CD14-positive monocyte (primary cell): ENCODE measurements at regions not wholly inside any gene's neighbourhood (a gene's known extent, or its start where the extent isn't known, plus 50 kb on each side); places are given as distances from the start of the nearest gene placed in this dataset.

Source experiments
- DNase-seq, 3 donors: peaks; one replicate each; pipeline ENCODE4 v3.0.0-alpha.2; 2011 to 2022
- H2AFZ ChIP-seq: 2 replicates; pipeline ENCODE4 v1.6.0; 2012; ENCODE audit warnings: mild to moderate bottlenecking, low read depth, low read length, inconsistent platforms; ENCODE audit not compliant: insufficient read depth, poor library complexity, severe bottlenecking
- H3K27ac ChIP-seq, 2 donors: 1 replicate in 1 of 2; 2 replicates in 1 of 2; pipeline ENCODE4 v1.5.1; 2012 to 2013; ENCODE audit warnings: low read length in 2 of 2, control low read depth in 1 of 2, inconsistent platforms in 1 of 2, low read depth in 1 of 2, mild to moderate bottlenecking in 1 of 2
- H3K27me3 ChIP-seq, 2 donors: one replicate each; pipeline versions ENCODE4 v1.6.0 to v1.6.1; 2011 to 2013; ENCODE audit warnings: low read length in 2 of 2; ENCODE audit not compliant: control insufficient read depth in 2 of 2, insufficient read depth in 2 of 2
- H3K36me3 ChIP-seq, 2 donors: replicated peaks in 1 of 2; 1 replicate in 1 of 2; 2 replicates in 1 of 2; pipeline versions ENCODE4 v1.5.1 to v1.6.1; 2012 to 2013; ENCODE audit warnings: low read length in 2 of 2, control low read depth in 1 of 2, inconsistent platforms in 1 of 2, mild to moderate bottlenecking in 1 of 2; ENCODE audit not compliant: insufficient read depth in 2 of 2, control insufficient read depth in 1 of 2
- H3K4me1 ChIP-seq, 2 donors: 1 replicate in 1 of 2; 2 replicates in 1 of 2; pipeline versions ENCODE4 v1.5.1 to v1.6.1; 2012 to 2013; ENCODE audit warnings: low read length in 2 of 2, control low read depth in 1 of 2, inconsistent platforms in 1 of 2, mild to moderate bottlenecking in 1 of 2, moderate library complexity in 1 of 2; ENCODE audit not compliant: insufficient read depth in 2 of 2, control insufficient read depth in 1 of 2
- H3K4me2 ChIP-seq: replicated peaks from 2 replicates; pipeline ENCODE3; 2012; ENCODE audit warnings: low read length, moderate library complexity, mild to moderate bottlenecking; ENCODE audit not compliant: poor library complexity, severe bottlenecking; ENCODE audit errors: extremely low read depth
- H3K4me3 ChIP-seq, 3 experiments: fragments of 200-600 bp in 1 of 3; sonication (generic) in 1 of 3; replicated peaks in 1 of 3; 1 replicate in 2 of 3; 2 replicates in 1 of 3; pipeline ENCODE4 v1.5.1; 2011 to 2013; ENCODE audit warnings: low read length in 3 of 3, mild to moderate bottlenecking in 3 of 3, control low read depth in 2 of 3, low read depth in 2 of 3, inconsistent platforms in 1 of 3, moderate library complexity in 1 of 3
- H3K79me2 ChIP-seq: 2 replicates; pipeline ENCODE4 v1.6.0; 2012; ENCODE audit warnings: mild to moderate bottlenecking, control low read depth, inconsistent platforms, low read length, moderate library complexity; ENCODE audit not compliant: insufficient read depth
- H3K9ac ChIP-seq: 2 replicates; pipeline ENCODE4 v1.6.0; 2017; ENCODE audit warnings: low read length, mild to moderate bottlenecking; ENCODE audit not compliant: insufficient read depth, poor library complexity, severe bottlenecking
- H3K9me3 ChIP-seq, 2 donors: replicated peaks in 1 of 2; 1 replicate in 1 of 2; 2 replicates in 1 of 2; pipeline versions ENCODE4 v1.5.1 to v1.6.1; 2012 to 2013; ENCODE audit warnings: low read length in 2 of 2, control low read depth in 1 of 2; ENCODE audit not compliant: control insufficient read depth in 1 of 2, insufficient read depth in 1 of 2
- H4K20me1 ChIP-seq: 2 replicates; pipeline ENCODE4 v1.6.0; 2012; ENCODE audit warnings: mild to moderate bottlenecking, low read length, control low read depth, moderate library complexity; ENCODE audit not compliant: insufficient read depth
- H3K27ac Mint-ChIP-seq, 7 donors: one replicate each; pipeline ENCODE4 v1.8.0; 2020; ENCODE audit warnings: mild to moderate bottlenecking in 7 of 7, mixed read lengths in 7 of 7, moderate library complexity in 6 of 7, inconsistent platforms in 2 of 7
- H3K27me3 Mint-ChIP-seq, 3 donors: one replicate each; pipeline ENCODE4 v1.8.0; 2021 to 2022; ENCODE audit warnings: low read depth in 3 of 3, mild to moderate bottlenecking in 3 of 3, mixed read lengths in 3 of 3, moderate library complexity in 3 of 3, inconsistent platforms in 1 of 3
- H3K36me3 Mint-ChIP-seq, 2 donors: one replicate each; pipeline ENCODE4 v1.8.0; 2020; ENCODE audit warnings: mixed read lengths in 2 of 2, inconsistent platforms in 1 of 2, mild to moderate bottlenecking in 1 of 2
- H3K4me1 Mint-ChIP-seq: one replicate; pipeline ENCODE4 v1.8.0; 2020; ENCODE audit warnings: mild to moderate bottlenecking, mixed read lengths
- H3K4me3 Mint-ChIP-seq, 2 donors: one replicate each; pipeline ENCODE4 v1.8.0; 2020; ENCODE audit warnings: mild to moderate bottlenecking in 2 of 2, mixed read lengths in 2 of 2, moderate library complexity in 1 of 2
- H3K9me3 Mint-ChIP-seq, 7 donors: one replicate each; pipeline ENCODE4 v1.8.0; 2020 to 2022; ENCODE audit warnings: mixed read lengths in 7 of 7, mild to moderate bottlenecking in 6 of 7, moderate library complexity in 6 of 7, inconsistent platforms in 2 of 7
- WGBS: methylation state at CpG from one replicate; pipeline ENCODE4 v1.1.5; 2013; ENCODE audit warnings: missing lambda C conversion rate; ENCODE audit not compliant: insufficient coverage; 5-methylcytosine and 5-hydroxymethylcytosine counted together
- intact Hi-C, 2 donors: fragments of 100-400 bp; cut with micrococcal nuclease; formaldehyde crosslinking; loops; one replicate each; pipeline versions ENCODE4 v1.15.0 to v1.15.1; 2023
- TF ChIP-seq, protein P1 (sequence below): fragments of 200-600 bp; IDR thresholded peaks from one replicate; pipeline ENCODE4 v1.8.0; 2022; ENCODE audit warnings: antibody characterized with exemption, mild to moderate bottlenecking

GRCh38 chr6:135622081-135622480 is 124.5 kb upstream of the AHI1 start:
- Histone ChIP-seq H4K20me1 (no peaks in the 10 kb centered on the region), H3K79me2 (no peaks in the 10 kb centered on the region), H3K4me2 (no peak overlapping the region), H3K36me3 (no peaks in the 10 kb centered on the region), H3K9me3 (peaks cover 0 to 3% of the 10 kb centered on the region in 2 donors), H3K4me1 (no peaks in the 10 kb centered on the region), H3K4me3 (no peak overlapping the region), H3K27me3 (no peaks in the 10 kb centered on the region), H3K9ac (no peak overlapping the region), H2AFZ (no peak overlapping the region), H3K27ac (no peak overlapping the region)
- DNase-seq, result no peak
- TF ChIP-seq, protein P1, sequence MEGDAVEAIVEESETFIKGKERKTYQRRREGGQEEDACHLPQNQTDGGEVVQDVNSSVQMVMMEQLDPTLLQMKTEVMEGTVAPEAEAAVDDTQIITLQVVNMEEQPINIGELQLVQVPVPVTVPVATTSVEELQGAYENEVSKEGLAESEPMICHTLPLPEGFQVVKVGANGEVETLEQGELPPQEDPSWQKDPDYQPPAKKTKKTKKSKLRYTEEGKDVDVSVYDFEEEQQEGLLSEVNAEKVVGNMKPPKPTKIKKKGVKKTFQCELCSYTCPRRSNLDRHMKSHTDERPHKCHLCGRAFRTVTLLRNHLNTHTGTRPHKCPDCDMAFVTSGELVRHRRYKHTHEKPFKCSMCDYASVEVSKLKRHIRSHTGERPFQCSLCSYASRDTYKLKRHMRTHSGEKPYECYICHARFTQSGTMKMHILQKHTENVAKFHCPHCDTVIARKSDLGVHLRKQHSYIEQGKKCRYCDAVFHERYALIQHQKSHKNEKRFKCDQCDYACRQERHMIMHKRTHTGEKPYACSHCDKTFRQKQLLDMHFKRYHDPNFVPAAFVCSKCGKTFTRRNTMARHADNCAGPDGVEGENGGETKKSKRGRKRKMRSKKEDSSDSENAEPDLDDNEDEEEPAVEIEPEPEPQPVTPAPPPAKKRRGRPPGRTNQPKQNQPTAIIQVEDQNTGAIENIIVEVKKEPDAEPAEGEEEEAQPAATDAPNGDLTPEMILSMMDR, result no peak
- WGBS, result no CpG with 5 or more reads among the region's 1 CpG
- intact Hi-C loops, result no loop called here
- Mint-ChIP-seq H3K36me3 (no peaks in the 10 kb centered on the region), H3K9me3 (peaks cover 0 to 12% (median 6%) of the 10 kb centered on the region in 7 donors), H3K27ac (no peak overlapping the region), H3K4me3 (no peak overlapping the region), H3K4me1 (no peaks in the 10 kb centered on the region), H3K27me3 (peaks cover 1 to 4% (median 2%) of the 10 kb centered on the region in 3 donors)

- Histone ChIP-seq H4K20me1 (no peaks in the 10 kb centered on the region), H3K4me1 (no peaks in the 10 kb centered on the region), H3K27me3 (no peaks in the 10 kb centered on the region), H3K36me3 (no peaks in the 10 kb centered on the region), H3K4me2 (no peak overlapping the region), H2AFZ (no peak overlapping the region), H3K9ac (no peak overlapping the region), H3K27ac (no peak overlapping the region), H3K79me2 (no peaks in the 10 kb centered on the region), H3K4me3 (no peak overlapping the region), H3K9me3 (peaks cover 0 to 3% of the 10 kb centered on the region in 2 donors)
- no peak overlapping the region for H3K4me3 Mint-ChIP-seq
- TF ChIP-seq, protein P1, result no peak
- no peaks in the 10 kb centered on the region for H3K4me1 Mint-ChIP-seq
- no peak overlapping the region for H3K27ac Mint-ChIP-seq
- peaks cover 1 to 4% (median 2%) of the 10 kb centered on the region in 3 donors for H3K27me3 Mint-ChIP-seq
- peaks cover 0 to 12% (median 6%) of the 10 kb centered on the region in 7 donors for H3K9me3 Mint-ChIP-seq
- intact Hi-C loops, result no loop called here
- H3K36me3 Mint-ChIP-seq, result no peaks in the 10 kb centered on the region
- WGBS, result no CpG with 5 or more reads among the region's 1 CpG
- DNase-seq, result no peak
These were observed 126.4 kb upstream of the AHI1 start for GRCh38 chr6:135623979-135624378.
